Mononuclear cell (primary cell): ENCODE measurements at regions not wholly inside any gene's neighbourhood (a gene's known extent, or its start where the extent isn't known, plus 50 kb on each side); places are given as distances from the start of the nearest gene placed in this dataset.

Experiments
- H3K27me3 ChIP-seq: 2 replicates; pipeline ENCODE4 v1.6.0; 2011; ENCODE audit warnings: low read length, control low read depth; ENCODE audit not compliant: insufficient read depth
- H3K4me1 ChIP-seq: 2 replicates; pipeline ENCODE4 v1.5.1; 2011; ENCODE audit warnings: mild to moderate bottlenecking, low read length, control low read depth; ENCODE audit not compliant: insufficient read depth
- H3K4me3 ChIP-seq: 2 replicates; pipeline ENCODE4 v1.5.1; 2011; ENCODE audit warnings: mild to moderate bottlenecking, low read length, moderate library complexity
- H3K9me3 ChIP-seq: 2 replicates; pipeline ENCODE4 v1.5.1; 2011; ENCODE audit warnings: low read depth, mild to moderate bottlenecking, control low read depth, low read length

DNA sequence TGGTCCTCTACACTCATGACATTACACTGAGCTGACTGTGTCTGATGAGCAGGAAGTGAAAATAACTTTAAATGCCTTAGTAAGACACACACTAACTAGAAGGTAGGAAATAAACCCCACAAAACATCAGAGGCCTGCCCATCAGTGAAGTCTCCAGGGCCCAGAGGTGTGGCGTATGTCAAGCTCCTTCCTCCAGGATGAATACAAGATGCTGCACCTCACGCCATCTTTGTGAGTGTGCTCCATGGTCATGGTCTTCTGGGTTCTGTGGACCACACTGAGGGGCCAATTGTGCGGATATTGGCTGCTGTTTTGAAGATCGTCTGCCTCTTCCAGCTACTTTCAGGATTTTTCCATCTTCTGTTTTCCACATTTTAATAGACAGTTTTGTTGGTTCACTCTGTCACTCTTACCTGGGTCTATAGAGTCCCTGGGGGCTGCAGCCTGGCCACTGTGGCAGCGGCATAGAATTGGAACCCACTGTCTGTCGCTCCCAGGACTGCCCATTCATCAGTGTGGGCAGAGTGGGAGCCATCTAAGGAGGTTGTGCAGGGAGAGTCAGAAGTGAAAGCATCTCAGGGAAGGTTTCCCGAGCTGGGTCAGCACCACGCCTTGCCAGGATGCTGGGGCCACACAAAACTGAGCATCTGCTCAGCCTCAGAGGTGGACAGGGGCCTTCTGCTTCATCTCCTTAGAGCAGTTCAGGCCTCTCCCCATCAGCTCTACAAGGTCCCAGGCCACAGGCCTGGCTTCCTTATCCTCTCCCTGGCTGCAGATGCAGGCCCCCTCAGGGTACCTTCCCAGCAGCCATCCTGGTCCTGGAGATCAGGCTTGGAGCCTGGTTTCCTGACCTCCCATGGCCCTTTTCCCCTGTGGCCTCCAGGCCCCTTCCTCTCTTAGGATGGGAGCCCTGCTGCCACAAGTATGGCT, 57.5 kb upstream of the C14orf180 start:
- H3K4me3 ChIP-seq = no peak overlapping the region
- no peaks in the 10 kb centered on the region for H3K9me3 ChIP-seq
- no peaks in the 10 kb centered on the region for H3K4me1 ChIP-seq
- no peaks in the 10 kb centered on the region for H3K27me3 ChIP-seq

DNA sequence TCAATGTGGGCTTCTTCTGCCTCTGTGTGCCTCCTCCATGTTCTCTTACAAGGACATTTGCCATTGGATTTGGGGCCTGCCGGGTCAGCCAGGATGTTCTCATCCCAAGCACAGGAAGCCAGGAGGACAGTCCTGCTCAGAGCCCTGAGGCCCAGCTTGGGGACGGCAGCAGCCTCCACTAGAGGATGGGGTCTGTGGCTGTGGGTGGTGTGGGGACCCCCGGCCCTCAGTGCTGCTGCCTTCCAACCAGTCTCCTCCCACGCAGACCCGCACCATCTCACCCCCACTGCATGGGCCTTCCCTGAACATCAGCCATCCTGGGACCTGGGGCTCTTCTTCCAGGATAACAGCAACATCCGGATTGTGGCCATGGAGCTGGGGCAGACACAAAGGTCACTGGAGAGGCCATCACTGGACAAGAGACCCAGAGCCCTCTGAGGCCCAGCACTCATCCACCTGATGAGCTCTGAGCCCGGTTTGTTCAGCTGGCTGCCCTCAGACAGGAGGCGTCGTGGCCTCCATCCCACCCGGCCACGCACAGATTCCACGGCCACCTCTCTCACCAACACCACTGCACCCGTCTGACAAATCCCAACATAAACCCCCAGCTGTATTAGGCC, 56.5 kb upstream of the C14orf180 start:
- Histone ChIP-seq H3K4me1 (no peaks in the 10 kb centered on the region), H3K4me3 (no peak overlapping the region), H3K9me3 (no peaks in the 10 kb centered on the region), H3K27me3 (no peaks in the 10 kb centered on the region)

DNA sequence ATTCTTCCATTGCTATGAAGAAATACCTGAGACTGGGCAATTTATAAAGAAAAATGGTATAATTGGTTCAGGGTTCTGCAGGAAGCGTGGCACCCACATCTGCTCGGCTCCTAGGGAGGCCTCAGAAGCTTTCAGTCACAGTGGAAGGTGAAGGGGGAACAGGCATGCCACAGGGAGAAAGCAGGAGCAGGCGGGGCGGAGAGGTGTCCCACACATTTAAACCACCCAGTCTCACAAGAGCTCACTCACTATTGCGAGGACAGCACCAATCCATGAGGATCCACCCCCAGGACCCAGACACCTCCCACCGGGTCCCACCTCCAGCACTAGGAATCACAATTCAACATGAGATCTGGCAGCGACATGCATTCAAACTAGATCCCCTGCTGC, 56.0 kb upstream of the C14orf180 start:
- Histone ChIP-seq H3K4me3 (no peak overlapping the region), H3K27me3 (no peaks in the 10 kb centered on the region), H3K4me1 (no peaks in the 10 kb centered on the region), H3K9me3 (no peaks in the 10 kb centered on the region)

DNA sequence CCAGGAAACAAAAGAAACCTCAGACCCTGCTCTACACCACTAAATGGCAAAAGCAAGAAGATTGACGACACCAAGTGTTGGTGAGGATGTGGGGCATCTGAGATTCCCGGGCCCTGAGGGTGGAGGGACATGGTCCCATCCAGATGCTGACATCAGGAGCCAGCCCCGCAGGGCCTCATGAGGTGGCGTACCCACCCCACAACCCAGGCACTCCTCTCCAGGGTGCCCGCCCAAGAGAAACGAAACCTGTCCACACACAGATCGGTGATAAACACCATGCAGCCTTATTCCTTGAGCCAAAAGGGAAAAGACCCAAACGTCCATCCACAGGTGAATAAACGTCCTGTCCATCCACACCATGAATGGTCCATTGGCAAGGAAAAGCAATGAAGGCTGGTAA, 54.8 kb upstream of the C14orf180 start:
- H3K4me1 ChIP-seq = no peaks in the 10 kb centered on the region
- H3K9me3 ChIP-seq = no peaks in the 10 kb centered on the region

DNA sequence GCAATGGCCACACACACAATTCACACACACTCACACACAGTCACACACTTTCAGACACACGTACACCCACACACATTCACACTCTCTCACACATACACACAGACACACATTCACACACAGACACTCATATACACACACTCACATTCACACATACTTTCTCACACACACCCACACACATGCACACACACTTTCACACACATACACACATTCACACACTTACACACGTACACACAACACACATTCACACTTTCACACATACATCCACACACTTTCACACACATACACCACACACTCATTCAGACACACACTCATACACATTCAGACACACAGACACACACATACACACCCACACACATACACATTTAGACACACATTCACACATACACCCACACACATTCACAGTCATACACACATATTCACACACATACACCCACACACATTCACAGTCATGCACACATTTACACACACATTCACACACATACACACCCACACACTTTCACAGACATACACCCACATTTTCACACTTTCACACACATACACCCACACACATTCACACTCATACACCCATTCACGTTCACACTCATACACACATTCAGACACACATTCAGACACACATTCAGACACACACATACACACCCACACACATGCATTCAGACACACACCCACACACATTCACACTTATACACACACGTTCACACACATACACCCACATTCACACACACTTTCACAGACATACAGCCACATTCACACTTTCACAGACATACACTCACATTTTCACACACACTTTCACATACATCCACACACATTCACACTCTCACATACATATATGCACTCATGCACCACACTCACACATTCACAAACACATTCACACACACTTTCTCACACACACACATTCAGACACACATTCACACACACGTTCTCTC, 52.6 kb upstream of the C14orf180 start:
- Histone ChIP-seq H3K4me1 (no peaks in the 10 kb centered on the region), H3K4me3 (no peak overlapping the region), H3K9me3 (no peaks in the 10 kb centered on the region)

More for the DNA sequence above, 54.8 kb upstream of the C14orf180 start:
- H3K4me3 ChIP-seq = no peak overlapping the region
- H3K27me3 ChIP-seq = no peaks in the 10 kb centered on the region

DNA sequence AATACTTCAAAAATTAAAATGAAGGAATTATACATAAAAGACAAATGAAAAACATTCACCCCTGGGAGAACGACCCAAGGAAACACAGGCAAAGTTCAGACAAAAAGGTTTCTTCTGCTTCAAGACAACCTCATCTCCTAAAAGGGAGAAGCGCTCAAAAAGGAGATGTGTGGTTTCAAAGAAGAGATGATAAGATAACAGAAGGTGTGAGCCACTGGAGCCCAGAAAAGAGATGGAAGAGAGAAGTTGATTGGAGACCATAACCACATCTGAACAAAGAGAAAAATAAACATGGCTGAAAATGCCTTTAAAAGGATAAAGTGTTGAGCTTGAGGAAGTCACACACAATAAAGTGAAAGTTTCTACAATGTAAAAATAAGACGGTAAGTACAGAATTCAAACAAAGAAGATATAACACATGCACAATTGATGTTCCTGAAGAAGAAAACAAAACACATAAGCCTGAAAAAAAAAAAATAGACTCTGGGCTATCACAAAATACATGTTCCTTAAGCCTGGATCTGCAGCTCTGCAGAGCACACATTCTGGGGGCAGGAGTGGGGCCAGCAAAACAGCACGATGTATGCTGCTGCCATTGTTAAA, 51.6 kb upstream of the C14orf180 start:
- Histone ChIP-seq H3K27me3 (no peaks in the 10 kb centered on the region), H3K4me3 (no peak overlapping the region), H3K9me3 (no peaks in the 10 kb centered on the region), H3K4me1 (no peaks in the 10 kb centered on the region)

More for the DNA sequence above, 52.6 kb upstream of the C14orf180 start:
- no peaks in the 10 kb centered on the region for H3K27me3 ChIP-seq

DNA sequence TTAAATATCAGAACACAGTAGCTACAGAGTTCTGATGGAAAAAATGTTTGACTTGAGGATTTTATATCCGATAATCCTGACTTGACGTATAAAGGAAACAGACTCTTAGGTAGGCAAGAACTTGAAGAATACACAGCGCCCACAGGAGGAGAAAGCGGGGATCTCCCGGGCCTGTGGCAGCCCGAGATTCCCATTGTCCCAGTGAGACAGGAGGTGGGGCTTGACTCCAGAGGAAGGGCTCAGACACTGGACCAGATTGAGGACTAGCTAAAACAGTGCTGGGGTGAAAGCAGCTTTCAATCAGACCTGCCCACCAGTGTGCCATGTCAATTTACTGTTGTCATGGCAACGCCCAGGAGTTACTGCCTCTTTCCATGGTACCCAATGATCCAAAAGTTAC, 51.1 kb upstream of the C14orf180 start:
- Histone ChIP-seq H3K4me3 (no peak overlapping the region), H3K27me3 (no peaks in the 10 kb centered on the region), H3K4me1 (no peaks in the 10 kb centered on the region)

More for the DNA sequence above, 51.1 kb upstream of the C14orf180 start:
- H3K9me3 ChIP-seq = no peaks in the 10 kb centered on the region
